ENCODE measurements at regions not wholly inside any gene's neighbourhood (a gene's known extent, or its start where the extent isn't known, plus 50 kb on each side); places are given as distances from the start of the nearest gene placed in this dataset.

DNA sequence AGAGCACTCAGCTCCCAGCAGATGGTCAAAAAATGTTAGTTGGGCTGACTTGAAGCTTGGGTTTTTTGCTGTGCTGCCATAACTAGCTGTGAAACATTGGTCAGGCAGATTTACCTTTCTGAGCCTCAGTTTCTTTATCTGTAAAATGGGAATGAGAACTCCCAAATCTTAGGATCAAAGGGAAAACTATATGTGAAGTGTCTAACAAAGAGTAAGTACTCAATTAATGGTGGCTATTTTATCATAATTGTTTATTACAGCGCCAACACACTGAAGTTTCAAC lies 164.2 kb upstream of the POU3F1 start:
- Histone ChIP-seq H3K27ac (replicated peaks) (no peak overlapping the region), H3K27me3 (ENCODE audit: insufficient read depth, poor library complexity, severe bottlenecking) (peaks cover 13% of the 10 kb centered on the region), H3K4me3 (replicated peaks; ENCODE audit: insufficient read depth, low read length) (no peak overlapping the region)
- DNase-seq (ENCODE audit: low read depth in 1 of 2, low spot score in 1 of 2) = no peak
- TF ChIP-seq, protein P1, sequence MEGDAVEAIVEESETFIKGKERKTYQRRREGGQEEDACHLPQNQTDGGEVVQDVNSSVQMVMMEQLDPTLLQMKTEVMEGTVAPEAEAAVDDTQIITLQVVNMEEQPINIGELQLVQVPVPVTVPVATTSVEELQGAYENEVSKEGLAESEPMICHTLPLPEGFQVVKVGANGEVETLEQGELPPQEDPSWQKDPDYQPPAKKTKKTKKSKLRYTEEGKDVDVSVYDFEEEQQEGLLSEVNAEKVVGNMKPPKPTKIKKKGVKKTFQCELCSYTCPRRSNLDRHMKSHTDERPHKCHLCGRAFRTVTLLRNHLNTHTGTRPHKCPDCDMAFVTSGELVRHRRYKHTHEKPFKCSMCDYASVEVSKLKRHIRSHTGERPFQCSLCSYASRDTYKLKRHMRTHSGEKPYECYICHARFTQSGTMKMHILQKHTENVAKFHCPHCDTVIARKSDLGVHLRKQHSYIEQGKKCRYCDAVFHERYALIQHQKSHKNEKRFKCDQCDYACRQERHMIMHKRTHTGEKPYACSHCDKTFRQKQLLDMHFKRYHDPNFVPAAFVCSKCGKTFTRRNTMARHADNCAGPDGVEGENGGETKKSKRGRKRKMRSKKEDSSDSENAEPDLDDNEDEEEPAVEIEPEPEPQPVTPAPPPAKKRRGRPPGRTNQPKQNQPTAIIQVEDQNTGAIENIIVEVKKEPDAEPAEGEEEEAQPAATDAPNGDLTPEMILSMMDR (IDR thresholded peaks at IDR 0.05; ENCODE audit: insufficient read depth, low read length) = no peak
- TF ChIP-seq, protein P2, sequence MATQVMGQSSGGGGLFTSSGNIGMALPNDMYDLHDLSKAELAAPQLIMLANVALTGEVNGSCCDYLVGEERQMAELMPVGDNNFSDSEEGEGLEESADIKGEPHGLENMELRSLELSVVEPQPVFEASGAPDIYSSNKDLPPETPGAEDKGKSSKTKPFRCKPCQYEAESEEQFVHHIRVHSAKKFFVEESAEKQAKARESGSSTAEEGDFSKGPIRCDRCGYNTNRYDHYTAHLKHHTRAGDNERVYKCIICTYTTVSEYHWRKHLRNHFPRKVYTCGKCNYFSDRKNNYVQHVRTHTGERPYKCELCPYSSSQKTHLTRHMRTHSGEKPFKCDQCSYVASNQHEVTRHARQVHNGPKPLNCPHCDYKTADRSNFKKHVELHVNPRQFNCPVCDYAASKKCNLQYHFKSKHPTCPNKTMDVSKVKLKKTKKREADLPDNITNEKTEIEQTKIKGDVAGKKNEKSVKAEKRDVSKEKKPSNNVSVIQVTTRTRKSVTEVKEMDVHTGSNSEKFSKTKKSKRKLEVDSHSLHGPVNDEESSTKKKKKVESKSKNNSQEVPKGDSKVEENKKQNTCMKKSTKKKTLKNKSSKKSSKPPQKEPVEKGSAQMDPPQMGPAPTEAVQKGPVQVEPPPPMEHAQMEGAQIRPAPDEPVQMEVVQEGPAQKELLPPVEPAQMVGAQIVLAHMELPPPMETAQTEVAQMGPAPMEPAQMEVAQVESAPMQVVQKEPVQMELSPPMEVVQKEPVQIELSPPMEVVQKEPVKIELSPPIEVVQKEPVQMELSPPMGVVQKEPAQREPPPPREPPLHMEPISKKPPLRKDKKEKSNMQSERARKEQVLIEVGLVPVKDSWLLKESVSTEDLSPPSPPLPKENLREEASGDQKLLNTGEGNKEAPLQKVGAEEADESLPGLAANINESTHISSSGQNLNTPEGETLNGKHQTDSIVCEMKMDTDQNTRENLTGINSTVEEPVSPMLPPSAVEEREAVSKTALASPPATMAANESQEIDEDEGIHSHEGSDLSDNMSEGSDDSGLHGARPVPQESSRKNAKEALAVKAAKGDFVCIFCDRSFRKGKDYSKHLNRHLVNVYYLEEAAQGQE (IDR thresholded peaks at IDR 0.05; ENCODE audit: insufficient replicate concordance, low read depth) = no peak
- TF ChIP-seq GABPA (IDR thresholded peaks at IDR 0.05; ENCODE audit: low read depth) = no peak
- TF ChIP-seq POLR2AphosphoS5 (IDR thresholded peaks at IDR 0.05; ENCODE audit: low read depth) = no peak
- TF ChIP-seq SPI1 (IDR thresholded peaks at IDR 0.05; ENCODE audit: borderline replicate concordance, low read depth) = no peak

DNA sequence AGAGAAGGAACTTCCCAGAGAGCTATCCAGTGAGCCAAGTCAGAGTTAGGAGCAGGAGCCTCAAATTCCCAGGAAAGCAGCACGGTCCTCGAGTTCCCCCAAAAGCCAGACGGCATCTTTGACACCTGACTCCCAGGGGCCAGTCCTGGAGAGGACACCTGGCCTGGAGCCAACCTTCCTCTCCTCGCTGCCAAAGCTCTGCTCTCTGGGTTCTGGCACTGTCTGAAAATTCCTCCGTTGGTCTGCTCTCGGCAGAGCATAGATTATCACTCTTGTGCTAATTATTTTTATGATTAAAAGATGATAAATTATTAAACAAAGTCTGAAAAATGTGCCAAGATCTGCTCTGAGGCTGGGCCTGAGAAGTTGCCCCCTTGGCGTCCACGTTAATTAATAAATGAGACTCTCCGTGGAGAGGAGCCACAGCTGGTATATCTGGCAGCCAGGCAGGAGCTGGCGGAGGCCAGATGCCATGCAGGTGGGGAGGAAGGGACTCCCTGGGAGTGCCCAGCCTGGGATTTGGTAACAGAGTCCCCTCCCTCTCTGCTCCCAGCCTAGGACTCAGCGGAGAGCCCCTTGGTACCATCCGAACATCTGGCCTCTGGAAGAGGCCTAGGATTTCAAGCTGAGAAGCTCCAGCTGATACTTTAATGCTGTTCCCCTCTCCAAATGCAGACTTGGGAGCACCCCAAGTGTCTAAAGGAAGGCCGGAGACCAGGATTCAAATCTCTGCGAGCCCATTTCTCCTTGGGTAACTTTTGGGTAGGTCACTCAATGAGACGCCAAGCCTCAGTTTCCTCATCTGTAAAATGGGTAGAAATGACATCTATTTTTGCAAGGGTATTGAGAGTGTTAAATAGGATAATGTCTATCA lies 163.7 kb upstream of the POU3F1 start:
- Histone ChIP-seq H3K27me3 (ENCODE audit: insufficient read depth, poor library complexity, severe bottlenecking) (peaks cover 13% of the 10 kb centered on the region), H3K27ac (replicated peaks) (no peak overlapping the region), H3K4me3 (replicated peaks; ENCODE audit: insufficient read depth, low read length) (no peak overlapping the region)
- TF ChIP-seq, protein P2 (IDR thresholded peaks at IDR 0.05; ENCODE audit: insufficient replicate concordance, low read depth) = no peak
- no peak for TF ChIP-seq GABPA (IDR thresholded peaks at IDR 0.05; ENCODE audit: low read depth)
- TF ChIP-seq, protein P1 (IDR thresholded peaks at IDR 0.05; ENCODE audit: insufficient read depth, low read length) = no peak
- no peak for TF ChIP-seq POLR2AphosphoS5 (IDR thresholded peaks at IDR 0.05; ENCODE audit: low read depth)
- no peak for TF ChIP-seq SPI1 (IDR thresholded peaks at IDR 0.05; ENCODE audit: borderline replicate concordance, low read depth)
- DNase-seq (ENCODE audit: low read depth in 1 of 2, low spot score in 1 of 2) = no peak

DNA sequence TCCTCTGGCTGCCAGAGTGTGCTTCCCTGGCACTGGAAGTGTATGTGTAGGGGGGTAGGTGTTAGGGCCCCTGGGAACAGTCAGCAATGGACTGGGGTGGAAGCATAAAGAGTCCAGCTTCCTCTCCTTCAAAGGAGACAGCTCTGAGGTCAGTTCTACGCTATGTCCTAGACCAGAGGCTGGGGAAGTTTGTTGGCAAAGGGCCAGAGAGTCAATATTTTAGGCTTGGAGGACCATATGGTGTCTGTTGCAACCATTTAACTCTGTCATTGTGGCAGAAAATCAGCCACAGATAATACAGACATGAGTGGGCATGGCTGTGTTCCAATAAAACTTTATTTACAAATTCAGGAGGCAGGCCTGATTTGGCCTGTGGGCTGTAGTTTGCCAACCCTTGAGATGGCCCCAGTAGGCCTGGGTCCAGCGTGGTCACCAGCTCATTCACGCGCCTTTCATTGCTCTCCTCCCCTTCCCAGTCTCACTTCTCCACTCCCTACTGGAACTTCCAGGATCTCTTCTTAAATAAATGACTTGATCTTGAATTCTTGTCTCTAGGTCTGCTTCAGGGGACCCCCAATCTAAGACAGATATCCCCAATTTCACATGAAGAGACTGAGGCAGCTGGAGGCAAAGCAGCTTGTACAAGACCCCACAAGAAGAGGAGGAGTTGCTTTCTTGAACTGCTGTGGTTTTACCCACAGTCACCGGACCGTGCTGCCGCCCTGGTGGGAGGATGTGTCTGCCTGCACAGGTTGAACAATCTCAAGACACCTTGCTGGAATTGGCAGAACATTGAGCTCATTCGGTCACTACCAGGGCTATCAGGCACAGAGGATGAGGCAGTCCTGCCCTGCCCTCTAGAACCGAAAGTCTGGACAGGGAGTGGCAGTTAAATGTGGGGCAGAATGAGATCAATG lies 162.4 kb upstream of the POU3F1 start:
- no peak overlapping the region for H3K27ac ChIP-seq (replicated peaks)
- TF ChIP-seq POLR2AphosphoS5 (IDR thresholded peaks at IDR 0.05; ENCODE audit: low read depth) (no peak), GABPA (IDR thresholded peaks at IDR 0.05; ENCODE audit: low read depth) (no peak), SPI1 (IDR thresholded peaks at IDR 0.05; ENCODE audit: borderline replicate concordance, low read depth) (no peak)
- TF ChIP-seq, protein P1 (IDR thresholded peaks at IDR 0.05; ENCODE audit: insufficient read depth, low read length) = no peak
- TF ChIP-seq, protein P2 (IDR thresholded peaks at IDR 0.05; ENCODE audit: insufficient replicate concordance, low read depth) = no peak
- H3K27me3 ChIP-seq (ENCODE audit: insufficient read depth, poor library complexity, severe bottlenecking) = peaks cover 8% of the 10 kb centered on the region
- DNase-seq (ENCODE audit: low read depth in 1 of 2, low spot score in 1 of 2) = no peak
- no peak overlapping the region for H3K4me3 ChIP-seq (replicated peaks; ENCODE audit: insufficient read depth, low read length)

Measured in HL-60 (cell line).